NCI-H510A treated with DMSO at 0.1 percent for 48 hours (cell line): ENCODE measurements at regions not wholly inside any gene's neighbourhood (a gene's known extent, or its start where the extent isn't known, plus 50 kb on each side); places are given as distances from the start of the nearest gene placed in this dataset.

Experiments
- DNase-seq: peaks from one replicate; lab custom pipeline; 2025; lab: John Stamatoyannopoulos, UW

DNA sequence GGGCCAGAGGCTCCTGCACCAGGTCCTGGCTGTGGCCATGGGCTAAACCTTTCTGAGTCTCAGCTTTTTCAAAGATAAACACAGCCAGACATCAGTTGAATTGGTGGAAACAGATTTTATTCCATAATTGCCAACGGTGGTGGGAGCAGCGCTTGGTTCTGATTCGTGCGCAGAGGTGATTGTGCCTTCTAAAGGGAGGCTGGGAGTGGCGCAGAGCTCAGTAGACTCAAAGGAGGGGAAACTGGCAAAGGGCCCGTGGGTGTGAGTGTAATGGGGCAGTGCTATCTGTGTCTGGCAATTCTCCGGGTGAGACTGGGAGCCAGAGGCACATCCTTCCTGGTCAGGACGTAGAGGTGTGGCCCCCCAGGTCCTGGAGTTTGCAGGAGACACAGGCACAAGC is 169.4 kb upstream of the PPP1R26 start:
- DNase-seq: no peak

- DNase-seq: no peak
Measured at GRCh38 chr9:135315572-135315971, 164.0 kb upstream of the PPP1R26 start.

GRCh38 chr9:135320331-135320730 is 159.3 kb upstream of the PPP1R26 start:
- no peak for DNase-seq

- no peak for DNase-seq
Measured at GRCh38 chr9:135320943-135321342, 158.6 kb upstream of the PPP1R26 start.

DNA sequence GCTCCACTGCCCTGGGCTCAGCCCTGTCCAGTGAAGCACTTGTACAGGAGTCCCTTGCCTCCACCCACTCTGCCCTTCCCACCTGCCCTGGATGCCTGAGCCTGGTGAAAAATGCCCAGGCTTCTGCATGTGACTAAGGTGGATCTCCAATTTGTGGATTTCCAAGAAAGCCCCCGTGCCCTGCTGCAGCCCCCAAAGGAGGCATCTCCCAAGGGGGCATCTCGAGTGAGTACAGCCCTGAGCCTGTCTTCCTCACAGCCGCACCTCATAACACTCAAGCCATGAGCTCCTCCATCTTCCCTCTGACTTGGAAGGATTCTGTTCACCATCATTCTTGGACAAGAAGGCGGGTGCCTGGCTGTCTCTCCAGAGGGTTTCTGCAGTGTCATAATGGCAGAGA is 158.0 kb upstream of the PPP1R26 start:
- DNase-seq: no peak

DNA sequence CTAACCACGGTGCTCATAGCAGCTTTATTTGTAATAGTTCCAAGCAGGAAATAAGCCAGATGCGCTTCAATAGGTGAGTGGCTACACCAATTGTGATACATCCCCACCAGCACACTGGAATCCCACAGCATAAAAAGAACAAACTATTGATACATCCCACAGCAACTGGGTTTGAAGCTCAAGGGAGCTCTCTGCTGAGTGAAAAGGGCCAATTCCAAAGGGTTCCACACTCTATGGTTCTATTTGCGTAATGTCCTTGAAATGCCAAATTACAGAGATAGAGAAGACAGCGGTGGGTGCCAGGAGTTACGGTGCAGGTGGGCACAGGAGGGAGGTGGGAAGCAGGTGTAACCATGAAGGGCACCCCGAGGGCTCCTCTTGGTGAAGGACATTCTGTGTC is 155.3 kb upstream of the PPP1R26 start:
- no peak for DNase-seq

DNA sequence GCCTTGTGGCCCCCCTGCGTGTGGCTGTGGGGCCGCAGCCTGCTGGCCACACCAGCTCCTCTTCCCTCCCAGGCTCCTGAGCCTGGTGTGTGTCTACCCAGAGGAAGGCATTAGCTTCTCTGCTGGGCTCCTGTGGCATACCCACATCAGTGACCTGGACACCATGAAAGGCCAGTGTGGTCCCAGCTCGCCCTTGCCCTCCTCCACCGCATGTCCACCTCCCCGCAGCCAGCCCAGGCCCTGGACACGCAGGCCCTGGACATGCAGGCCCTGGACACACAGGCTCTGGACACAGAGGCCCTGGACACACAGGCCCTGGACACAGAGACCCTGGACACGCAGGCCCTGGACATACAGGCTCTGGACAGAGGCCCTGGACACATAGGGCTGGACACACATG is 153.4 kb upstream of the PPP1R26 start:
- DNase-seq: no peak

- DNase-seq: no peak
Measured at GRCh38 chr9:135326633-135327152, 152.9 kb upstream of the PPP1R26 start.

DNA sequence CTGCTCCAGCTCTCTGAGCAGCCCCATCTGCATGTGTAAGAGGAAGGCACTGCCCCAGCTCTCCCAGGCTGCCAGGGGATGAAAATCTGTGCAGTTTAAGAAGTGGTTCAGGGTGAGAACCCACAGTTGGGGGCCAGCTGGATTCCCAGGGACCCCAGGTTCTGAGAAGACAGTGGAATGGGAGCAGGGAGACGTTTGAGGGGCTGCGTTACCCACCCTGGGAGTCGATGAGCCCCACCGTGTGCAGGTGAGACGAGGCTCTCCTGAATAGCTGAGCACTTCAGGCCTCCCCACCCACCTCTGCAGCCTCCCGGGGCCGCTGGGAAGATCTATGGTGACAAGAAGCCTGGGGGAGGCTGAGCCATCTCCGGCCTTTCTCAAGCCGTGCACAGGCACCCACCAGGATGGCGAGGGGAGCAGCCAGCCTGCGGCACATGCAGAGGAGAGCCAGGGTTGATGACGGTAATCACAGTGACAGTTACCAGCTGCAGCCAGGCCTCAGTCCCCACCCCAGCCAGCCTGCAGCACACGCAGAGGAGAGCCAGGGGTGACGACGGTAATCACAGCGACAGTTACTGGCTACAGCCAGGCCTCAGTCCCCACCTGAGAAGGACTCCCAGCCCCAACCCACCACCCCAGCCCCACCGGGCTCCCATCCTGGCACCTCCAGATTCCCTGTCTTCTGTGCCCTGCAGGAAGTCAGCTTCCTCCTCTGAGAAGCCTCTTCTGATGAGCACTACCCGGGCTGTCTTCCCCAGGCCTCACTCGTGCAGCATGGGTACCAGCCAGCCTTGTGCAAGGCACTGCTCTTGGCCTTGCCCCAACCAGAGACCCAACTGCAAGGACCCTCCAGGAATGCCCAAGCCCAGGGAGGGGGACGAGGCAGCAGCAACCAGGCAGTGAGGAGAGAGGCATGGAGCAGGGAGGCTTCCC is 150.8 kb upstream of the PPP1R26 start:
- no peak for DNase-seq

- DNase-seq: no peak
Measured at GRCh38 chr9:135329571-135330306, 149.8 kb upstream of the PPP1R26 start.

DNA sequence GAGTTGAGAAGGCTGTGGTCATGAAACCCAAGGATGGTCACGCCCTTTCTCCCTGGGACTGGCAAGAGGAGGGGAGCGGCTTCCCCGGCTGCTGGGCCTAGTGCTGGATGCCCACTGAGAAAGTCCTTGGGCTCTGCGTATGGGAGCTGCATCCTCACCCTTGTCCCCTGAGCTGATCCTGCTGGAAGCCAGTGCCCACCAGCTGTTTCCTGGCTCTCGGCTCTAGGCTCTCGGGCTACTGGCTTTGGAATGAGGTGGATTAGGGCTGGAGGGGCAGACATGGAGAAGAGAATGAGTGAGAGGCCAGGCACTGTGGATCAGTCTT is 149.3 kb upstream of the PPP1R26 start:
- DNase-seq: no peak

- no peak for DNase-seq
Measured at GRCh38 chr9:135330685-135331590, 148.6 kb upstream of the PPP1R26 start.

- no peak for DNase-seq
Measured at GRCh38 chr9:135332516-135332915, 147.1 kb upstream of the PPP1R26 start.

DNA sequence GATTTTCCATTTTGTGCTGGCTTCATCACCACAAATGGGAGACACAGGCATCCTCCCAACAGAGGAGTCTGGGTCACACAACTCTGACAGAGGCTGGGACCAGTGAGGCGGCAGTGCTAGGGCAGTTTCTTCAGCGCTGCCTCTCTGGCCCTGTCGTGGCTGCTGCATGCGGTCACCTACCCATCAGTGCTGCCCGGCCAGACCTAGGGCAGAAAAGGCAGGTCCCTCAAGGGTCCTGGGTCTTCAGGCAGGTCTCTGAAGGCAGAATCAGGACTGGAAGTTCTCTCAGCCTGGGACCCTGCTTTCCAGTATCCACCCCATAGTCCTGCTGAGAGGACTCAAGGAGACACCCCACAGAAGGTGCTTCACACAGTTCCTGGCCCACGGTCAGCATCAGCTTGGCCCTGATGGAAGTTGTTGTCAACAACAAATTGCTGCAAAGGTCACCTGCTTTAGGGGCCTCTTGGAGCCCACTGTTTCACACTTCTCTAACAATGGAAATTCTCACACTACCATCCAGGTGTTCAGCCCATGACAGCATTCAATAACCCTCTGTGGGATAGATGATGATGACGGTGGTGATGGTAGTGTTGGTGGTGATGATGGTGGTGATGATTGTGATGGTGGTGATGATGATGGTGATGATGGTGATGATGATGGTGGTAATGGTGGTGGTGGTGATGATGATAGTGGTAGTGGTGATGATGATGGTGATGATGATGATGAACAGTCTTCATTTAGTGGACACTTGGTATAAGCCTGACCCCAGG is 146.4 kb upstream of the PPP1R26 start:
- DNase-seq: no peak

- no peak for DNase-seq
Measured at GRCh38 chr9:135334953-135335460, 144.6 kb upstream of the PPP1R26 start.

DNA sequence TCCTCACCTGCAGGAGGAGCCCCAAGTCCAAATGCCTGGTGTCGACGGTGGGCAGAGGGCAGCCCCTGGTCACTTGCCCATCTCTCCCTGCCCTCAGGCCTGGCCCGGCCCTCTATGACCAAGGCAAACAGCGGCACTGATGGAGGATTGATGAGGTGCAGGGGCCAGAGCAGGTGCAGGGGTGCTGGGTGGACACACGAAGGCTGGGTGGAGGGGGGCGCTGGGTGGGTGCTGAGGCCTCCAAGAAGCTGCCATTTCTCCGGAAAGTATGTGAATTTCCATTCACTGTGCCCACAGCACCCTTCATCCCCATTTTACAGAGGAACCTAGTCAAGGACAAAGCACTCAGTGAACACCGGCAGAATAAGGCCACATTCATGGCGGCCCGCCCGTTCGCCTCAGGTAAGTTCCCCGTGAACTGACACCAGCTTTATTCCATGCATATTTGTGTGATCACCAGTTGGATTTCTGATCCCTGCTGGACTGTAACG is 143.8 kb upstream of the PPP1R26 start:
- no peak for DNase-seq

- no peak for DNase-seq
Measured at GRCh38 chr9:135336722-135337527, 142.7 kb upstream of the PPP1R26 start.

DNA sequence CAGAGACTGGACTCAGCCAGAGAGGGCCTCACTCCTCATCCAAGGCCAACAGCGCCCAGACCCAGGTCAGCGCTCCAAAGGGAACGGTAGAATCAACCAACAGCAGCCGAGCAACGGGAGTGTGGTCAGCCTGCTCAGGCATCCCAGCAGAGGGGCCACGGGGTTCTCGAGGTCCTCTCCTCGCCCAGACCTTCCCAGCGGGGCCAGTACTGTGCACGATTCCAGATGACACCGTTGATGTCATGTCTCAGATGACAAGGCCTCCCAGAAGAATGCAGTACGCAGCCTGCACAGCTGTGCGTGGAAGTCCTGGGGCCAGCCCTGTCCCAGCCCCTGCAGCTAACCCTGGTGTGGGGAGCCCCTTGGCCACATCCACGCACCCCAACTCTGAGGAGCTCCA is 141.0 kb upstream of the PPP1R26 start:
- DNase-seq: no peak

DNA sequence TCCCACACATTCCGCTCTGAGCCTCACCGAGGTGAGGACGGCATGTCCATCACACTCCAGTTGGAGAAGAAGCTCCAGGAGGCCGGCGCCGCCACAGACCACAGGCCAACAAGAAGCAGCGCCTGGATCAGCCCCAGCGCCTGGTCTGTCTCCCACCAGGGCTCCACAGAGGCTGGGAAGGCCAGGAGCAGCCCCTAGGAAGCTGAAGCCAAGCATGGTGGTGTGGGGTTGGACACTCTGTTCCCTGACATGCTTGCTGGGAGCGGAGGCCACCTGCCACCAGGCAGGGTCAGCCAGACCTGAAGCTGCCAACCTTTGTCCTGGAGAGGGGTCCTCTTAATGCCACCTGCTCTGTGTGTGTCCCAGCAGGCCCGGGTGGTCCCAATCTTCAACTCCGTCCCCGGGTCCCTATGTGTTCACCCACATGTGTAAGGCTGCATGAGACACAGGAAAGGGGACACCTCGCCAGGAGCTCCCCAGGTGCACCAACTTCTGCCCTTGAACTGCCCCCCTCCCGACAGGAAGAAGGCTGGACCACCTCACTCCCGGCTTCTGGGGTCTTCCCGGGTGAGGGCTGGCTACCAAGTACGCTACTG is 140.1 kb upstream of the PPP1R26 start:
- DNase-seq: no peak
